Osteoblast (primary cell): ENCODE measurements at regions not wholly inside any gene's neighbourhood (a gene's known extent, or its start where the extent isn't known, plus 50 kb on each side); places are given as distances from the start of the nearest gene placed in this dataset.
A peak's percentile ranks its signal among the peaks of the same experiment; 100 is the strongest.

ENCODE experiments used
- DNase-seq: peaks from one replicate; pipeline ENCODE4 v3.0.0; 2011; ENCODE audit warnings: low spot score, mixed read lengths; ENCODE audit not compliant: insufficient read length; ENCODE audit errors: missing footprints
- H2AFZ ChIP-seq: 2 replicates; pipeline ENCODE4 v1.6.0; 2011; ENCODE audit warnings: mild to moderate bottlenecking, low read length
- H3K27ac ChIP-seq: 2 replicates; pipeline ENCODE4 v1.5.1; 2011; ENCODE audit warnings: mild to moderate bottlenecking, low read depth, low read length, moderate library complexity
- H3K27me3 ChIP-seq: 2 replicates; pipeline ENCODE4 v1.6.0; 2012; ENCODE audit warnings: mild to moderate bottlenecking, control low read depth, inconsistent platforms, low read length, moderate library complexity; ENCODE audit not compliant: insufficient read depth
- H3K36me3 ChIP-seq: 2 replicates; pipeline ENCODE4 v1.5.1; 2011; ENCODE audit warnings: mild to moderate bottlenecking, low read length, control low read depth, moderate library complexity; ENCODE audit not compliant: insufficient read depth
- H3K4me1 ChIP-seq: 2 replicates; pipeline ENCODE4 v1.5.1; 2011; ENCODE audit warnings: mild to moderate bottlenecking, low read length, control low read depth, moderate library complexity; ENCODE audit not compliant: insufficient read depth
- H3K4me2 ChIP-seq: 2 replicates; pipeline ENCODE4 v1.6.0; 2011; ENCODE audit warnings: mild to moderate bottlenecking, low read length; ENCODE audit not compliant: insufficient read depth
- H3K4me3 ChIP-seq: fragments of 200-600 bp; sonication (generic); 3 replicates; pipeline ENCODE4 v1.5.1; 2012; ENCODE audit warnings: mild to moderate bottlenecking, low read length, inconsistent platforms; ENCODE audit not compliant: insufficient read depth
- H3K79me2 ChIP-seq: 2 replicates; pipeline ENCODE4 v1.6.0; 2012; ENCODE audit warnings: mild to moderate bottlenecking, low read length, control low read depth, inconsistent platforms; ENCODE audit not compliant: insufficient read depth
- H3K9me3 ChIP-seq: 2 replicates; pipeline ENCODE4 v1.5.1; 2011; ENCODE audit warnings: low read depth, low read length, control low read depth
- H4K20me1 ChIP-seq: 2 replicates; pipeline ENCODE4 v1.6.0; 2012; ENCODE audit warnings: mild to moderate bottlenecking, low read length, control low read depth; ENCODE audit not compliant: insufficient read depth
- TF ChIP-seq, protein P1 (sequence below): IDR thresholded peaks from 2 replicates; pipeline ENCODE4 v1.5.1; 2011; ENCODE audit warnings: mild to moderate bottlenecking, low read depth, low read length, moderate library complexity; ENCODE audit errors: extremely low read depth

DNA sequence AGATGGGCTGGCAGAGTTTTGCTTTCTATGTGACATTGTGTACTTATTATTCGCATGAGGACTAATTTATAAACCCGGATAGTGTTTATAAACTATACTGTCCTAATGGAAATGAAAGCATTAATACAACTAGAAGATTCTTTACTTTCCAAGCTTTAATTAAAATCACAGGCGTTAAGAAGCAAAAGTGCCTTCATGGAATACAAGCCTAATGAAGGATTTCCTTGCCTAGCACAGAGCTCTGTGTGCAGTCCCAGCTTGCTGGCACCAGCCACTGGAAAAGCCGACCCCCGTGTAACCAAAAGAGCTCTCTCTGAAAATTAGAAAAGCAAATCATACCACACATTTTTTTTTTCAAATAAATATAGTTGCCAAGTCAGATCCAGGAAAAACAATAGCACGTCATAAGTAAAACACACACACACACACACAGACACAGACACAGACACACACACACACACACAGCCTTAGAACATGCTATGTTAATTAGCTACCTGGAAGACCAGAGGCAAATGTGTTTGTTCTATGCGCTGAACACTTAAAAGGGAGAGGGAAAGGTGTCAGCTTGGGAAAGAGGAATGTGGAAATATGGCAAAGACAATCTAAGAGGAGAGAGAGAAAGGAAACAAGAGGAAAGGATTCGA is 1084.2 kb downstream of the TUSC7 start:
- no peaks in the 10 kb centered on the region for H3K36me3 ChIP-seq
- H4K20me1 ChIP-seq: no peaks in the 10 kb centered on the region
- no peaks in the 10 kb centered on the region for H3K79me2 ChIP-seq
- DNase-seq: no peak
- peaks cover 3% of the 10 kb centered on the region for H3K27me3 ChIP-seq
- H2AFZ ChIP-seq: no peak overlapping the region
- H3K9me3 ChIP-seq: no peaks in the 10 kb centered on the region
- H3K4me3 ChIP-seq: peak overlapping the region; percentile 53
- H3K4me1 ChIP-seq: peaks cover under 1% of the 10 kb centered on the region
- H3K4me2 ChIP-seq: peak overlapping the region; percentile 56
- TF ChIP-seq, protein P1, sequence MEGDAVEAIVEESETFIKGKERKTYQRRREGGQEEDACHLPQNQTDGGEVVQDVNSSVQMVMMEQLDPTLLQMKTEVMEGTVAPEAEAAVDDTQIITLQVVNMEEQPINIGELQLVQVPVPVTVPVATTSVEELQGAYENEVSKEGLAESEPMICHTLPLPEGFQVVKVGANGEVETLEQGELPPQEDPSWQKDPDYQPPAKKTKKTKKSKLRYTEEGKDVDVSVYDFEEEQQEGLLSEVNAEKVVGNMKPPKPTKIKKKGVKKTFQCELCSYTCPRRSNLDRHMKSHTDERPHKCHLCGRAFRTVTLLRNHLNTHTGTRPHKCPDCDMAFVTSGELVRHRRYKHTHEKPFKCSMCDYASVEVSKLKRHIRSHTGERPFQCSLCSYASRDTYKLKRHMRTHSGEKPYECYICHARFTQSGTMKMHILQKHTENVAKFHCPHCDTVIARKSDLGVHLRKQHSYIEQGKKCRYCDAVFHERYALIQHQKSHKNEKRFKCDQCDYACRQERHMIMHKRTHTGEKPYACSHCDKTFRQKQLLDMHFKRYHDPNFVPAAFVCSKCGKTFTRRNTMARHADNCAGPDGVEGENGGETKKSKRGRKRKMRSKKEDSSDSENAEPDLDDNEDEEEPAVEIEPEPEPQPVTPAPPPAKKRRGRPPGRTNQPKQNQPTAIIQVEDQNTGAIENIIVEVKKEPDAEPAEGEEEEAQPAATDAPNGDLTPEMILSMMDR: no peak
- no peak overlapping the region for H3K27ac ChIP-seq

DNA sequence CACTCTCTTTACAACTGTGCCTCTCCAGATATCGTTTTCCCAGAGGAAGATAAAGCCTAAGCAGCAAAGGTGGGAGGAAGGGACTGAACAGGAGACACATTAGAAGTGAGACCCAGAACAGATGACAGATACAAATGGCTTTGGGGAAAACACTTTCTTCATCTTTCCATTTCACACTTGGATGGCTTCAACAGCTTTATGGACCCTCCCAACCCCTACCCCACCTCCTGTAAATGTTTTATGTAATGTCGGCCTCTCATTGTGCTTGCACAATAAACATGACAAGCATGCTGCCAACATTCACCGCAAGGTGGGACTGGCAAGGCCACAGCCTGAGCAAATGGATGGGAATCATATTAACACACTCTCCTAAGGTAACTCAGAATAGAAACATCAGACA is 1088.6 kb downstream of the TUSC7 start:
- no peak overlapping the region for H3K27ac ChIP-seq
- H3K79me2 ChIP-seq: no peaks in the 10 kb centered on the region
- H3K27me3 ChIP-seq: peaks cover 3% of the 10 kb centered on the region
- H3K4me1 ChIP-seq: no peaks in the 10 kb centered on the region
- no peak overlapping the region for H2AFZ ChIP-seq
- DNase-seq: peak; percentile 18
- H3K36me3 ChIP-seq: no peaks in the 10 kb centered on the region
- H3K4me2 ChIP-seq: no peak overlapping the region
- no peaks in the 10 kb centered on the region for H4K20me1 ChIP-seq
- no peak overlapping the region for H3K4me3 ChIP-seq
- H3K9me3 ChIP-seq: no peaks in the 10 kb centered on the region
- TF ChIP-seq, protein P1: no peak

DNA sequence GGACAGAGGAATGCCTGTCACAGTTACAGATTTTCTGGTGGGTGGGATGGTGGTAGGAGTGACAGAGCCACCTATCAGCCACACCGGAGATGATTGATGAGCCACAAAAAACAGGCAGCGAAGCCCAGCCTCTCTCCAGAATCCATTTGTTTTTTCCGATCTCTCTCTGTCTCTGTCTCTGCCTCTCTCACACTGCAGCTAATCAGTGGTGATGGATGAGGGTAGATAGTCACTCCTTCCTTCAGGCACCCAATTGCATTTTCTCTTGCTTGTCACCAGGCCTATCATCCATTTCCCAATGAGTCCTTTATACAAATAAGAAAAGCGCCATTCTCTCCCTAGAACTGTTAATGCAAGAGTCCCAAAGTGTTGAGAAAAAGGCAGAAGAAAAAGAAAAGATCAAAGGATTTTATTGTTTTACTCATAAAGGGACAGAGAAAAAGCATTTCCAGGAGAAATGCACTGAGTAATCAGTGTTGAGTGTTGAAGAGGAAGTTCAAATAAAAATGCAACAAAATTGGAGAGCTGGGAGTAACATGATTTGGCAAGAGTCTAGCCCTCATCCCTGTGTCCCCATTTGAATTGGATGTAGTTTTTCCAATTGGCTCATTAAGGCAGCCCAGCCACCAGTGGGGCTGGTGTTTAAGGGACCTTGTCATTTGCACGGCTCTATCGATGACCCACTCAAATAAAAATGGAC is 1089.3 kb downstream of the TUSC7 start:
- H3K4me1 ChIP-seq: no peaks in the 10 kb centered on the region
- no peaks in the 10 kb centered on the region for H3K36me3 ChIP-seq
- no peaks in the 10 kb centered on the region for H3K9me3 ChIP-seq
- H3K27ac ChIP-seq: no peak overlapping the region
- no peak overlapping the region for H3K4me2 ChIP-seq
- TF ChIP-seq, protein P1: no peak
- no peak overlapping the region for H2AFZ ChIP-seq
- H3K79me2 ChIP-seq: no peaks in the 10 kb centered on the region
- H4K20me1 ChIP-seq: no peaks in the 10 kb centered on the region
- H3K27me3 ChIP-seq: no peaks in the 10 kb centered on the region
- H3K4me3 ChIP-seq: no peak overlapping the region
- DNase-seq: no peak

DNA sequence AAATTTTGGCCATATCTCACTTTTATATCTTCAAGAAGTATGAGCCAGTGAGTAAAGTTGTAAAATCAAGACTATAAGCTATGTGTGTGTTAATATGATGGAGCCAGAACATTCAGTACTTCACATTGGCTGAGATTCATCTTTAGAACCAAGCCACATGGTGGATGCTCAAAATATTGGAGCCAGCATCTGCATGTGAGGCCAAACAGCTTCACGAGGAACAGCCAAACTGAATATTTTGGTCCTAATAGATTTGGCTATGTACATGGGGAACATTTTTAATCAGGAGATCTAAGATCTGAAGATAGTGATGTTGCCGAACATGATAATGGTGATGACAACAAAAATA is 1089.8 kb downstream of the TUSC7 start:
- Histone ChIP-seq H3K79me2 (no peaks in the 10 kb centered on the region), H4K20me1 (no peaks in the 10 kb centered on the region)

More for the DNA sequence above, 1089.8 kb downstream of the TUSC7 start:
- Histone ChIP-seq H2AFZ (no peak overlapping the region), H3K27me3 (no peaks in the 10 kb centered on the region), H3K4me3 (no peak overlapping the region), H3K4me2 (no peak overlapping the region), H3K9me3 (no peaks in the 10 kb centered on the region), H3K27ac (no peak overlapping the region), H3K36me3 (no peaks in the 10 kb centered on the region), H3K4me1 (no peaks in the 10 kb centered on the region)
- TF ChIP-seq, protein P1: no peak
- no peak for DNase-seq
